WTC11 (cell line): ENCODE measurements at regions not wholly inside any gene's neighbourhood (a gene's known extent, or its start where the extent isn't known, plus 50 kb on each side); places are given as distances from the start of the nearest gene placed in this dataset.

Source experiments
- ATAC-seq: fragments of 200-7000 bp; cut with Tn5 transposase; 2 replicates; pipeline ENCODE4 v1.10.0; 2021; ENCODE audit warnings: mild to moderate bottlenecking, moderate library complexity
- CTCF ChIA-PET: fragments of 300-600 bp; sonication (Branson Sonifier 250); formaldehyde crosslinking; loops from one replicate; lab custom pipeline; 2021; ENCODE audit warnings: antibody characterized with exemption; lab: Charles Lee
- POLR2A ChIA-PET: fragments of 350-600 bp; sonication (Branson Sonifier 250); formaldehyde crosslinking; loops from one replicate; lab custom pipeline; 2021; ENCODE audit warnings: antibody characterized with exemption; lab: Charles Lee
- DNase-seq: peaks from one replicate; pipeline ENCODE4 v3.0.0; 2021; ENCODE audit warnings: low spot score
- H3K27ac Mint-ChIP-seq: 2 replicates; pipeline ENCODE4 v1.8.0; 2021; ENCODE audit warnings: mixed read lengths
- H3K27me3 Mint-ChIP-seq: 2 replicates; pipeline ENCODE4 v1.8.0; 2021; ENCODE audit warnings: low read depth, mild to moderate bottlenecking, moderate library complexity, mixed read lengths
- H3K36me3 Mint-ChIP-seq: 2 replicates; pipeline ENCODE4 v1.8.0; 2021; ENCODE audit warnings: mixed read lengths
- H3K4me1 Mint-ChIP-seq: 2 replicates; pipeline ENCODE4 v1.8.0; 2022; ENCODE audit warnings: mixed read lengths
- H3K4me3 Mint-ChIP-seq: 2 replicates; pipeline ENCODE4 v1.8.0; 2021; ENCODE audit warnings: mild to moderate bottlenecking, moderate library complexity, mixed read lengths
- H3K9me3 Mint-ChIP-seq: 2 replicates; pipeline ENCODE4 v1.8.0; 2021; ENCODE audit warnings: mixed read lengths
- ATF1 ChIP-seq: sonication (generic); formaldehyde crosslinking; IDR thresholded peaks from 2 replicates; pipeline ENCODE4 v1.8.1; 2023; ENCODE audit warnings: mild to moderate bottlenecking, moderate library complexity, missing genetic modification reagents
- ELF4 ChIP-seq: sonication (generic); formaldehyde crosslinking; IDR thresholded peaks from 2 replicates; pipeline ENCODE4 v1.8.1; 2022; ENCODE audit warnings: low read depth, mild to moderate bottlenecking, moderate library complexity, missing genetic modification reagents
- FOXP1 ChIP-seq: sonication (generic); formaldehyde crosslinking; IDR thresholded peaks from 2 replicates; pipeline ENCODE4 v1.8.0; 2022; ENCODE audit warnings: missing genetic modification reagents, mild to moderate bottlenecking, moderate library complexity, borderline replicate concordance
- NFYB ChIP-seq: sonication (generic); formaldehyde crosslinking; conservative IDR thresholded peaks from 2 replicates; pipeline ENCODE4 v1.8.0; 2022; ENCODE audit warnings: low read depth, missing genetic modification reagents
- NR2C2 ChIP-seq: sonication (generic); formaldehyde crosslinking; IDR thresholded peaks from 2 replicates; pipeline ENCODE4 v1.8.0; 2022; ENCODE audit warnings: mild to moderate bottlenecking, missing genetic modification reagents
- OVOL2 ChIP-seq: fragments of 250-450 bp; sonication (Bioruptor Pico); IDR thresholded peaks from 2 replicates; pipeline ENCODE4 v1.9.0; 2021; ENCODE audit warnings: mild to moderate bottlenecking, borderline replicate concordance
- SMAD4 ChIP-seq: sonication (generic); formaldehyde crosslinking; IDR thresholded peaks from 2 replicates; pipeline ENCODE4 v1.8.0; 2022; ENCODE audit warnings: mild to moderate bottlenecking, missing genetic modification reagents
- SP1 ChIP-seq: sonication (generic); formaldehyde crosslinking; conservative IDR thresholded peaks from 2 replicates; pipeline ENCODE4 v1.8.1; 2022; ENCODE audit warnings: missing genetic modification reagents
- TEAD1 ChIP-seq: sonication (generic); formaldehyde crosslinking; IDR thresholded peaks from 2 replicates; pipeline ENCODE4 v1.8.0; 2022; ENCODE audit warnings: mild to moderate bottlenecking, missing genetic modification reagents
- ZNF219 ChIP-seq: sonication (generic); formaldehyde crosslinking; IDR thresholded peaks from 2 replicates; pipeline ENCODE4 v1.8.0; 2023; ENCODE audit warnings: missing genetic modification reagents, mild to moderate bottlenecking, borderline replicate concordance
- ZNF425 ChIP-seq: fragments of 250-450 bp; sonication (Bioruptor Pico); conservative IDR thresholded peaks from 2 replicates; pipeline ENCODE4 v1.9.0; 2021; ENCODE audit warnings: mild to moderate bottlenecking
- ZNF671 ChIP-seq: fragments of 250-450 bp; sonication (Bioruptor Pico); IDR thresholded peaks from 2 replicates; pipeline ENCODE4 v1.8.0; 2021; ENCODE audit warnings: mild to moderate bottlenecking
- TF ChIP-seq, protein P1 (sequence below): sonication (generic); formaldehyde crosslinking; IDR thresholded peaks from 2 replicates; pipeline ENCODE4 v1.8.1; 2023; ENCODE audit warnings: mild to moderate bottlenecking, missing genetic modification reagents
- TF ChIP-seq, protein P2 (sequence below): sonication (generic); formaldehyde crosslinking; IDR thresholded peaks from 2 replicates; pipeline ENCODE4 v1.8.0; 2022; ENCODE audit warnings: mild to moderate bottlenecking, missing genetic modification reagents
- TF ChIP-seq, protein P3 (sequence below): fragments of 200-600 bp; IDR thresholded peaks from 2 replicates; pipeline ENCODE4 v1.8.0; 2022; ENCODE audit warnings: antibody characterized with exemption
- TF ChIP-seq, protein P4 (sequence below): fragments of 250-450 bp; sonication (Bioruptor Pico); IDR thresholded peaks from 2 replicates; pipeline ENCODE4 v1.9.0; 2021; ENCODE audit warnings: mild to moderate bottlenecking, borderline replicate concordance
- TF ChIP-seq, protein P5 (sequence below): sonication (generic); formaldehyde crosslinking; IDR thresholded peaks from 2 replicates; pipeline ENCODE4 v1.8.1; 2023; ENCODE audit warnings: mild to moderate bottlenecking, moderate library complexity, missing genetic modification reagents
- TF ChIP-seq, protein P6 (sequence below): sonication (generic); formaldehyde crosslinking; IDR thresholded peaks from 2 replicates; pipeline ENCODE4 v1.8.0; 2022; ENCODE audit warnings: mild to moderate bottlenecking, missing genetic modification reagents

DNA sequence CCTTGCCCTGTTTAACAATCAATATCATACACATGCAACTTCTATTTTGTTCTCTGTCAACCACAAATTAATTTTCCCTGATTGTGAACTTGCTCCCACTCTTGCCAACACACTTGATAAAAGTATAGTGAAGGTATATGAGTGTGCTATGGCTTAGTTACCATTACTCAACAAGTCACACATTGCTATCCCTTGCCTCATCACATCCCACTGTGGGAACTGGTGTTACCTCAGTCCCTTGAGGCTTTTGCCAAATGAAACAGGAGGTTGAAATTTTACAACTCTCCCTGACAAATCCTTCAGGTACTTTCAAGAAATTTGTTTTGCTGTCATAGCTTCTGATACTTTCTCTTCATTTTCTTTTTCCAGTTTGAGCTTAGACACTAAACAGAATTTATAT, 472.5 kb upstream of the SEMA3D start:
- no peak for TF ChIP-seq ZNF671
- TF ChIP-seq, protein P1, sequence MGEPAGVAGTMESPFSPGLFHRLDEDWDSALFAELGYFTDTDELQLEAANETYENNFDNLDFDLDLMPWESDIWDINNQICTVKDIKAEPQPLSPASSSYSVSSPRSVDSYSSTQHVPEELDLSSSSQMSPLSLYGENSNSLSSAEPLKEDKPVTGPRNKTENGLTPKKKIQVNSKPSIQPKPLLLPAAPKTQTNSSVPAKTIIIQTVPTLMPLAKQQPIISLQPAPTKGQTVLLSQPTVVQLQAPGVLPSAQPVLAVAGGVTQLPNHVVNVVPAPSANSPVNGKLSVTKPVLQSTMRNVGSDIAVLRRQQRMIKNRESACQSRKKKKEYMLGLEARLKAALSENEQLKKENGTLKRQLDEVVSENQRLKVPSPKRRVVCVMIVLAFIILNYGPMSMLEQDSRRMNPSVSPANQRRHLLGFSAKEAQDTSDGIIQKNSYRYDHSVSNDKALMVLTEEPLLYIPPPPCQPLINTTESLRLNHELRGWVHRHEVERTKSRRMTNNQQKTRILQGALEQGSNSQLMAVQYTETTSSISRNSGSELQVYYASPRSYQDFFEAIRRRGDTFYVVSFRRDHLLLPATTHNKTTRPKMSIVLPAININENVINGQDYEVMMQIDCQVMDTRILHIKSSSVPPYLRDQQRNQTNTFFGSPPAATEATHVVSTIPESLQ, result no peak
- TF ChIP-seq SMAD4 (CRISPR knock-in tag), result no peak
- TF ChIP-seq, protein P2, sequence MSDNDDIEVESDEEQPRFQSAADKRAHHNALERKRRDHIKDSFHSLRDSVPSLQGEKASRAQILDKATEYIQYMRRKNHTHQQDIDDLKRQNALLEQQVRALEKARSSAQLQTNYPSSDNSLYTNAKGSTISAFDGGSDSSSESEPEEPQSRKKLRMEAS (CRISPR knock-in tag), result no peak
- TF ChIP-seq, protein P3, sequence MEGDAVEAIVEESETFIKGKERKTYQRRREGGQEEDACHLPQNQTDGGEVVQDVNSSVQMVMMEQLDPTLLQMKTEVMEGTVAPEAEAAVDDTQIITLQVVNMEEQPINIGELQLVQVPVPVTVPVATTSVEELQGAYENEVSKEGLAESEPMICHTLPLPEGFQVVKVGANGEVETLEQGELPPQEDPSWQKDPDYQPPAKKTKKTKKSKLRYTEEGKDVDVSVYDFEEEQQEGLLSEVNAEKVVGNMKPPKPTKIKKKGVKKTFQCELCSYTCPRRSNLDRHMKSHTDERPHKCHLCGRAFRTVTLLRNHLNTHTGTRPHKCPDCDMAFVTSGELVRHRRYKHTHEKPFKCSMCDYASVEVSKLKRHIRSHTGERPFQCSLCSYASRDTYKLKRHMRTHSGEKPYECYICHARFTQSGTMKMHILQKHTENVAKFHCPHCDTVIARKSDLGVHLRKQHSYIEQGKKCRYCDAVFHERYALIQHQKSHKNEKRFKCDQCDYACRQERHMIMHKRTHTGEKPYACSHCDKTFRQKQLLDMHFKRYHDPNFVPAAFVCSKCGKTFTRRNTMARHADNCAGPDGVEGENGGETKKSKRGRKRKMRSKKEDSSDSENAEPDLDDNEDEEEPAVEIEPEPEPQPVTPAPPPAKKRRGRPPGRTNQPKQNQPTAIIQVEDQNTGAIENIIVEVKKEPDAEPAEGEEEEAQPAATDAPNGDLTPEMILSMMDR, result no peak
- Mint-ChIP-seq H3K4me3 (no peak overlapping the region), H3K36me3 (no peaks in the 10 kb centered on the region), H3K4me1 (no peaks in the 10 kb centered on the region), H3K9me3 (no peaks in the 10 kb centered on the region), H3K27me3 (no peaks in the 10 kb centered on the region), H3K27ac (no peak overlapping the region)
- no peak for ATAC-seq
- ChIA-PET CTCF (no interaction called here), POLR2A (no interaction called here)
- no peak for DNase-seq

GRCh38 chr7:85655252-85655651, 468.4 kb upstream of the SEMA3D start:
- H3K27me3 Mint-ChIP-seq, result no peaks in the 10 kb centered on the region
- POLR2A ChIA-PET, result no interaction called here
- H3K27ac Mint-ChIP-seq, result no peak overlapping the region
- no peak for ATAC-seq
- H3K4me1 Mint-ChIP-seq, result no peaks in the 10 kb centered on the region
- no peaks in the 10 kb centered on the region for H3K9me3 Mint-ChIP-seq
- CTCF ChIA-PET, result no interaction called here
- DNase-seq, result no peak
- H3K4me3 Mint-ChIP-seq, result no peak overlapping the region
- H3K36me3 Mint-ChIP-seq, result no peaks in the 10 kb centered on the region
- TF ChIP-seq, protein P4, sequence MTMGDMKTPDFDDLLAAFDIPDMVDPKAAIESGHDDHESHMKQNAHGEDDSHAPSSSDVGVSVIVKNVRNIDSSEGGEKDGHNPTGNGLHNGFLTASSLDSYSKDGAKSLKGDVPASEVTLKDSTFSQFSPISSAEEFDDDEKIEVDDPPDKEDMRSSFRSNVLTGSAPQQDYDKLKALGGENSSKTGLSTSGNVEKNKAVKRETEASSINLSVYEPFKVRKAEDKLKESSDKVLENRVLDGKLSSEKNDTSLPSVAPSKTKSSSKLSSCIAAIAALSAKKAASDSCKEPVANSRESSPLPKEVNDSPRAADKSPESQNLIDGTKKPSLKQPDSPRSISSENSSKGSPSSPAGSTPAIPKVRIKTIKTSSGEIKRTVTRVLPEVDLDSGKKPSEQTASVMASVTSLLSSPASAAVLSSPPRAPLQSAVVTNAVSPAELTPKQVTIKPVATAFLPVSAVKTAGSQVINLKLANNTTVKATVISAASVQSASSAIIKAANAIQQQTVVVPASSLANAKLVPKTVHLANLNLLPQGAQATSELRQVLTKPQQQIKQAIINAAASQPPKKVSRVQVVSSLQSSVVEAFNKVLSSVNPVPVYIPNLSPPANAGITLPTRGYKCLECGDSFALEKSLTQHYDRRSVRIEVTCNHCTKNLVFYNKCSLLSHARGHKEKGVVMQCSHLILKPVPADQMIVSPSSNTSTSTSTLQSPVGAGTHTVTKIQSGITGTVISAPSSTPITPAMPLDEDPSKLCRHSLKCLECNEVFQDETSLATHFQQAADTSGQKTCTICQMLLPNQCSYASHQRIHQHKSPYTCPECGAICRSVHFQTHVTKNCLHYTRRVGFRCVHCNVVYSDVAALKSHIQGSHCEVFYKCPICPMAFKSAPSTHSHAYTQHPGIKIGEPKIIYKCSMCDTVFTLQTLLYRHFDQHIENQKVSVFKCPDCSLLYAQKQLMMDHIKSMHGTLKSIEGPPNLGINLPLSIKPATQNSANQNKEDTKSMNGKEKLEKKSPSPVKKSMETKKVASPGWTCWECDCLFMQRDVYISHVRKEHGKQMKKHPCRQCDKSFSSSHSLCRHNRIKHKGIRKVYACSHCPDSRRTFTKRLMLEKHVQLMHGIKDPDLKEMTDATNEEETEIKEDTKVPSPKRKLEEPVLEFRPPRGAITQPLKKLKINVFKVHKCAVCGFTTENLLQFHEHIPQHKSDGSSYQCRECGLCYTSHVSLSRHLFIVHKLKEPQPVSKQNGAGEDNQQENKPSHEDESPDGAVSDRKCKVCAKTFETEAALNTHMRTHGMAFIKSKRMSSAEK (CRISPR knock-in tag), result no peak
- TF ChIP-seq NFYB (no peak), ELF4 (CRISPR knock-in tag) (no peak), OVOL2 (CRISPR knock-in tag) (no peak), ZNF671 (no peak), SMAD4 (CRISPR knock-in tag) (no peak), ATF1 (CRISPR knock-in tag) (no peak), ZNF425 (no peak), TEAD1 (no peak)

- ChIA-PET POLR2A (no interaction called here), CTCF (no interaction called here)
- Mint-ChIP-seq H3K36me3 (no peaks in the 10 kb centered on the region), H3K27me3 (no peaks in the 10 kb centered on the region), H3K4me3 (no peak overlapping the region), H3K9me3 (peaks cover 6% of the 10 kb centered on the region; the same call in 1 of the 2 replicates), H3K4me1 (no peaks in the 10 kb centered on the region), H3K27ac (no peak overlapping the region)
- ATAC-seq (no peak), DNase-seq (no peak)
- no peak for TF ChIP-seq NR2C2 (CRISPR knock-in tag)
- no peak for TF ChIP-seq SP1 (CRISPR knock-in tag)
- TF ChIP-seq, protein P5, sequence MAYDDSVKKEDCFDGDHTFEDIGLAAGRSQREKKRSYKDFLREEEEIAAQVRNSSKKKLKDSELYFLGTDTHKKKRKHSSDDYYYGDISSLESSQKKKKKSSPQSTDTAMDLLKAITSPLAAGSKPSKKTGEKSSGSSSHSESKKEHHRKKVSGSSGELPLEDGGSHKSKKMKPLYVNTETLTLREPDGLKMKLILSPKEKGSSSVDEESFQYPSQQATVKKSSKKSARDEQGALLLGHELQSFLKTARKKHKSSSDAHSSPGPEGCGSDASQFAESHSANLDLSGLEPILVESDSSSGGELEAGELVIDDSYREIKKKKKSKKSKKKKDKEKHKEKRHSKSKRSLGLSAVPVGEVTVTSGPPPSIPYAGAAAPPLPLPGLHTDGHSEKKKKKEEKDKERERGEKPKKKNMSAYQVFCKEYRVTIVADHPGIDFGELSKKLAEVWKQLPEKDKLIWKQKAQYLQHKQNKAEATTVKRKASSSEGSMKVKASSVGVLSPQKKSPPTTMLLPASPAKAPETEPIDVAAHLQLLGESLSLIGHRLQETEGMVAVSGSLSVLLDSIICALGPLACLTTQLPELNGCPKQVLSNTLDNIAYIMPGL, result no peak
- TF ChIP-seq, protein P6, sequence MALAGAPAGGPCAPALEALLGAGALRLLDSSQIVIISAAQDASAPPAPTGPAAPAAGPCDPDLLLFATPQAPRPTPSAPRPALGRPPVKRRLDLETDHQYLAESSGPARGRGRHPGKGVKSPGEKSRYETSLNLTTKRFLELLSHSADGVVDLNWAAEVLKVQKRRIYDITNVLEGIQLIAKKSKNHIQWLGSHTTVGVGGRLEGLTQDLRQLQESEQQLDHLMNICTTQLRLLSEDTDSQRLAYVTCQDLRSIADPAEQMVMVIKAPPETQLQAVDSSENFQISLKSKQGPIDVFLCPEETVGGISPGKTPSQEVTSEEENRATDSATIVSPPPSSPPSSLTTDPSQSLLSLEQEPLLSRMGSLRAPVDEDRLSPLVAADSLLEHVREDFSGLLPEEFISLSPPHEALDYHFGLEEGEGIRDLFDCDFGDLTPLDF (CRISPR knock-in tag), result no peak
- no peak for TF ChIP-seq FOXP1
- no peak for TF ChIP-seq ZNF219
Measured at GRCh38 chr7:85644272-85644671, 457.4 kb upstream of the SEMA3D start.
